GM21786 (cell line): ENCODE measurements at regions not wholly inside any gene's neighbourhood (a gene's known extent, or its start where the extent isn't known, plus 50 kb on each side); places are given as distances from the start of the nearest gene placed in this dataset.

Experiments used
- ATAC-seq: cut with Tn5 transposase; IDR thresholded peaks from one replicate; pipeline ENCODE4 v1.9.1; 2021; ENCODE audit not compliant: unreplicated experiment

DNA sequence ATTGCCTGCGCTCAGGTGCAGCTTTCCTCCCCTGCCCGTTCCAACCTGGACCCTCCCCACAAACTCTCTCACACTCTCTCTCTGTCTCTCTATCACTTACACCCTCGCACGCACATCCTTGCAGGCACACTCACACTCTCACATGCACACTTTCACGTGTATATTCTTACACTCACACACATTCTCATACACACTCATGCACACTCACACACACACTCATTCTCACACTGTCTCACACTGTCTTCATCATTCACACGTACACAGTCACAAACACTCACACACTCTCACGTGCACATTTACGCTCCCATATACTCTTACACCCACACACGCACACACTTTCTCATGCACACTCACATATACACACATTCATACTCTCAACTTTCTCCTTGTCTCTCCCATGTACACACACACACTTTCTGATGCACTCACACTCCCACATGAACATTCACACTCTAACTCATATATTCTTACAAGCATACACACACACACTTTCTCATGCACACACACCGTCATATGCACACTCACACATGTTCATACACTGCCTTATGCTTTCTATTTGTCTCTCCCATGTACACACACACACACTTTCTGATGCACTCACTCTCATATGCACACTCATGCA lies 229.3 kb downstream of the SNX18 start:
- ATAC-seq, result no peak

DNA sequence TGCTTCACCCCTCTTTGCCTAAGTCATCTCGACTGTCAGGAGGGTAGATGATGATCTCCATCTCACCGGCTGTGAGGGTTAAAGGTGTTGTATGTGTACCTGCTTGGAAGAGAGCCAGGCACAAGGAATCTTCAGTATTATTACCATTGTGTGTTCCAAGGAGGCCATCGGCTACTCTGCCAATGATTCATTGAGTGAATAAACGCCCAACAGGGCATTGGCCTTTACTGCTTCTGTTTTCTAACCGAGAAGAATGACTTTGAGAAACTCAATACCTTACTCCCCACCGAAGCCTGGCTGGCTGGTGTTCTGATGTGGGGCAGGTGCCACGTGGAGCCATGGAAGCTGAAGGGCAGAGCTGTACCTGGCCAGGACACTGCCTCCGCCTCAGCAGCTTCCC lies 228.8 kb downstream of the SNX18 start:
- ATAC-seq, result no peak

DNA sequence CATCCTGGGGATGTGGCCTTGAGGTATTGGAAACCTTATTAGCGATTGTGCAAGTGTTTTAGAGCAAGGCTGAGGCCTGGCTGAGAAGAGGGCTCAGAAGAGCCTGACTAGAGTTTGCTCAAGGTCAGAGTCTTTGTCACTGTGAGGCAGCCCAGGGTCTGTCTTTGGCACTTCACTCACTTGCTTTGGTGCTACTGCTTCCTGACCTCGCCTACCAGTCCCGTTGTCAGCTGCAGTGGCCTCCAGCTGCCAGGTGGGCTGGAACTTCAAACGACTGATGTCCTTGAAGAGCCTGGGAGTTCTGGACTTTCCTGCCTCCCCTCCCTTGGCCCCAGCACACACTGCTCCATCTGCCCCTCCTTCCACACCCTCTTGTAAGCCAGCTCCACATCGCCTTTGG lies 228.0 kb downstream of the SNX18 start:
- ATAC-seq, result no peak

DNA sequence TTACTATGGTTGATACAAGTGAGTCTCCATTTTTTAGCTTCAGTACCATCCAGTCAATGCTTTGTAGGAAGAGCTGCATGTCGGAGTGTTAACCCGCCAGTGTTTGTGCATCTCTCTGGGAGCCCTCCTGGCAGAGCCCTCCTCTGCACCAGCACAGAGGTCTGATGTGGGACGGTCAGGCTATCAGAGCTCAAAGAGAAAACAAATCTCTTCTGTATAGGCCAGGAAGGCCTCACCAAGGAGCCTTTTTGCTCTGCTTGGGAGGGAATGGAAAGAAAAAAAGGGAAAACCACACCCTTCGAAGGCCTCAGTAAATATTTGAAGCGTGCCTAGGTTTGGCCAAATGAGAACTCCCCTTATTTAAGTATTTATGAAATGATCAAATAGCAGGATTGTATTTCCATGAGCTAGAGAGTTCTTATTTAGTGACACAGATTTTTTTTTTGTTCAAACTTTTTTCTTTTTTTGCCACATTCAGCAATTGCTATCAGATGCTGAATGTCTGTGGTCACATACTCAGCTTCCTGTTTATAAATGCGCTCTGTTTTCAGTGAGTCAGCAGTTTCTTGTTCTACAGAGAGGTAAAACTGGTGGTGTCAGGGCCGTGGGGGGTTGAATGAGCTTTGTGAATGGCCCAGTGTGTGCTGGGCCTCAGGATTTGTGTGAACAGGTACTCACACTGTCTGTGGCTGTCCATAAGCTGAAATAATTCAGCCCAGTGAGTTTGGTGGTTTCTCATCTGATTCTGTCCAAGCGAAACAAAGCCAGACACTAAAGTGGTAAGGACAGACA lies 226.6 kb downstream of the SNX18 start:
- peak; percentile 75 for ATAC-seq

DNA sequence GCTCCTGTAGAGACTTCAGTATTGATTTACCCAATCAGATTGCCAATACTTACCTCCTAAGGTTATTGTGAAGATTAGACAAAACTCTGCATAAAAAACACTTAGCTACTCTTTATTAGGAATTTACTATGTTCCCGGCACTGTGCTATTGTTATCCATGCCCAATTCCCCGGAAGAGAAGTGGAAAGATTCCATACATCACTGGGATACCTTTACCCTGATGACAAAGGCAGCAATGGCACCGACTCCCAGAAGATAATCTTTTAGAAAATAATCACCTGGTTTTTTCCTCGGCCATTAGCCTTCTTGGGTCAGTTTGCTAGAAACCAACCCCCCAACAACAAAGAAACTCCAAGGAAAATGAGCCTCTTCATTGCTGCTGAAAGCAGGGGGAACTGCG lies 226.0 kb downstream of the SNX18 start:
- ATAC-seq, result no peak

DNA sequence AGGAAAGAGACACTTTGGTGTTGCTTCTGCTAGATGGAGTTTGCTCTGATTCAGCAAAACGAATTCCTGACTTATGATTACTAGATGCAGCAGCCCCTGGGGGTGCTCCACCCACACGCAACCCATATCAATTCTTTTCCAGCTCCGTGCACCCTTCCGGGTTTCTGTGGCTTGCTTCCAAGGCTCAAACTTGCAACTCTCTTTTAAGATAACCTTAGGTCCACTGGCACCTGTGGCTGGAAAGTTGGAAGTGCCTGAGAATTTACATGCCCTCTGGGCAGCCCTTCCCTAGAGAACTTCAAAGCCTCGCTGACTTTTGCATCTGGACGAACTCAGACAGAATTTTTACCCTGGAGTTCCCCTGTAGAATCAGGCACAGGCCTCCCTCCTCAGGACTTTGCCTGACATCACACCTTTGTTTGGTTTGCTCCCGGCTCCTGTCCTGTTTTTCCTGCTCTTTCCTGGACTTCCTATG lies 224.9 kb downstream of the SNX18 start:
- ATAC-seq, result no peak

DNA sequence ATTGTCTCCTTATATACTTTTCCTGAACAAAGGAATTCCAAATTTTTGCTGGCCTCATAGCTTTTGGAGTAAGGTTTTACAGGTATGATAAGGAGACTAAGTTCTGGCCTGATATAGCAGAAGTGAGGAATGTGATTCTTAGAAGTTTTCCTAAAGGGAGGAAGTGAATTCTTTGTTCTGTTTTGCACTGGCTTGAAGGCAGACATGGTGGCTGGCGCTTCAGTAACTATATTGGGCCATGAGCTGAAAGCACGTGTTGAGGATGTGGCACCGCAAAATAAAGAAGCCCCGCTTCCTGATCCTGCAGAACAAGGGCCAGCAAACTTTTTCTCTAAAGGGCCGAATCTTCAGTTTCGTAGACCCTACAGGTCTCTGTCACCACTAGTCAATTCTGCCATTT lies 224.2 kb downstream of the SNX18 start:
- no peak for ATAC-seq

DNA sequence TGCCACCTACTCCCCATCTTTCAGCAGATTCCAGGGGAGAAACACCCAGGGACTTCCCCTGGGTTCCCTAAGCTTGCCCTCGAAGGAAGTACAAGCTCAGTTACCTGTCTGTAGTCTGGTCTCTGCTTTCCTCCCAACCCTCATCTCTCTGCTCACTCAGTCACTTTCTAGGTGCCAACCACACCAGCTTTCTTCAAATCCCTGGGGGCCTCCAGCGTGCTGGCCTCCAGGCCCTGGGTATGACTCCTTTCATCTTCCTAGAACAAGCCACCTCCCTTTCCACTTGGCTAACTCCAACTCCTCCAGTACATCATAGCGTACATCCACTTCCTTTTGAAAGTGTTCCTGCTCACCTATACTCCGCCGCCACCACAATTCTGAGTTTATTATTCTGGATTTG lies 222.6 kb downstream of the SNX18 start:
- no peak for ATAC-seq

DNA sequence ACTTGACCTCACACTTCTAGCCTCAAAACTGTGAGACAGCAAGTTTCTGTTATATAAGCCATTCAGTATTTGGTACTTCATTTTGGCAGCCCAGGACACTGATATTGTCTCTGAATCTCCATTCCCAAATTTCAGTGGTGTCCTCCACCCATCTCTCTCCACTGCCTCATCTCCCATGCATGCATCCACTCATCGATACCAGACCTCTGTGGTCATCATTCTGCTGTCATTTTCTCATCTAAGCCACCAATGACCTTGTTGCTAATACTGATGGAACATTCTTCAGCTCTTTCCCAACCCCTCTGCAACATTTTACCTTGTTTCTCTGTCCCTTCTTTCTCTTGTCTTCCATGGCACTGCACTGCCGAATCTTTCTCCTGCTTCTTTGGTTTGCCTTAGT lies 221.8 kb downstream of the SNX18 start:
- no peak for ATAC-seq

DNA sequence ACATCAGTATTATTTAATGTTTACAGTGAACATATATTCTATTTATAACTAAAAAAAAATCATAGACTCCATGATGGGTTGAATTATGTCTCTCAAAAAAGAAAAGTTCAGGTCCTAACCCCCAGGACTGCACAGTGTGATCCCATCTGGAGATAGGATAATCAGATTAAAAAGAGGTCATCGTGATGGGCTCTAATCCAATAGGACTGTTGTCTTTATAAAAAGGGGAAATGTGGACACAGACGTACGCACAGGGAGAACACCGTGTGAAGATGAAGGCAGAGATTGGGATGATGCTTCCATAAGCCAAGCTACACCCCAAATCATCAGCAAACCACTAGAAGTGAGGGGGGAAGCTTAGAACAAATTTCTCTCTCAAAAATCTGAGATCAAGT lies 221.4 kb downstream of the SNX18 start:
- ATAC-seq, result no peak

DNA sequence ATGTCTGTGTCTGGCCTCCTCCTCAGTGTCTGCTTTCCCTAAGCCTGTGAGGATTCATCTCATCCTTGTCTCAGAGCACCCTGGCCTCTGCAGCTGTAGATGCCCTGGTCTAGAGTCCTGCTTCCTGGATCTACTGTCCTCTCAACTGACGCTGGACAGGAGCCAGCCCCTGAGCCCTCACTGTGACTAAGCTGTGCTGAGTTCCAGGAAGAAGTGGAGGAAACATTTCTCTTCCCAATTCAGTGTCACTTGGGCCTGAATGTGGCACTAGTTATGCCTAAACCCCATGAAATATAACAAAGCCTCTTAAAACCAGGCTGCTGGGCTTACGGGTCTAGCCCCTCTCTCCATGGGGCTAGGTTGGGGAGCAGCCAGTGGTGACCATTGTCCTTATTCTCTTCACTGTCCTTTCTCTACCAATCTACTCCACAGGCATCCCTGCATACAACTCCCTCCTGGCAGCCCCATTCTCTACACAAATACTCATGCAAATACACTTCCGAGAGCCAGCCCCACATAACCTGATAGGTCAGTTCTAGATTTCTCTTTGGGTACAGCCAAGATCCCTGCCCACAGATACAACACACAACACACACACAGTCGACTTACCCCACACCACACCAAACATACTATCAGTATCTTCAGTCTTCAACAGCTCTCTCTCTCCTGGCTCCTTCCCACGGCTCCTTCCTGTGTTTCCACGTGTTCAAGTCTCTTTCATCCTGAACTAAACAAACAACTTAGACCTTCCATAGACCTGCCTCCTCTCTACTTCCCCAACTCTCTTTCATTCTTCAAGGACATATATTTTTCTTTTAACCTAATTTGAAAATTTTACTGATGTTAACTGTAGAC lies 220.8 kb downstream of the SNX18 start:
- ATAC-seq, result no peak

DNA sequence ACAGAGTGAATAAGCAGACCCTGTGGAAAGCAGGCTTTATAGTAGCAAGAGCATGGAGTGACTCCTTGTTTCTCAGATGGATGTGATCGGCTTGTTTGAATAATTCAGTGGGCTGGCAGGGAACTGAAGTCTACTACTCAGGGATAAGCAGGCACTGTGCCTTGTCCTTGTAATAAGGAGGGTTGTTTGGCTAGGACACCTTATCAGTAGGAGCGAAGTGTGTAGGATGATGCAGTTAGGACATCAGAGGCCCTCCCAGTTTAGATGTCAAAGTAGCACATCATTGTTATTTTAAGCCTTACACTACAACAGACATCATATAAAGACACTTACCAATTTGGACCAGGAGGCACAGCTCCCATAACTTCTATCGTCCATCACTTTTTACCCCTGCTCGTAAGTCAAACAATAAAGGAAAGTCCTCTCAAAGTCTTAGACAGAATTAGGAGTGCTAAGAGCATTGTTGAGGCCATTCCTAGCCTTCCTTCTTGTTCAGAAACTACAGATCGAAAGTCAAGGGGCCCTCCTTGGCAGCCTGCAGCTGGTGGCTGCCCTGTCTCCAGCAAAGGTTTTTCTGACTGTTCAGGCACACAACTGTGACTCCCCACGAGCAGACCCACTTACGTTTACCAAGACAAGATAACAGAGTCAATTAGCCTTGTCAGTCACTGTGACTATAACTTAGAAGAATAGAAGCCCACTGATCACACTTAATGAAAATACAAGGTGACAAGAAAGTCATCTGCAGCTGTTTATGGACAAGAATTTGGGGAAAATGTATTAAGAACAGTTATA lies 218.6 kb downstream of the SNX18 start:
- no peak for ATAC-seq

DNA sequence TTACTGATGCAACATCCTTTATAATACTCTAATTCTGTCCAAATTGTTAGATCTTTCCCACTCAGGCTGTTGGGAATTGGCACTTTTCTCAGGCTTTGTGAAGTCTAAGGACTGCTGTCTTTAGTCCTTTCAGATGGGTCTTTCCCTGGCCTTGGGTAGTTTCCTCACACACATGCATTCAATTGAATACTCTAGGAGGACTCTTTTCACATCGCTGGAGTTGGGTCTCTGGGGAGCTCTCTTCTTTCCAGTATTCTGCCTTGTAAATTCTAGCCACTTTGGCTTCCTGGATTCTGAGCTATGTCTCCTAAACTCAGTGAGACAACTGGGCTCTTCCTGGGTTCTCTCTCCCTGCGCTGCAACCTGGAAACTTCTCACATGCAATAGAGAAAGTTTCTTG lies 215.5 kb downstream of the SNX18 start:
- ATAC-seq, result no peak

DNA sequence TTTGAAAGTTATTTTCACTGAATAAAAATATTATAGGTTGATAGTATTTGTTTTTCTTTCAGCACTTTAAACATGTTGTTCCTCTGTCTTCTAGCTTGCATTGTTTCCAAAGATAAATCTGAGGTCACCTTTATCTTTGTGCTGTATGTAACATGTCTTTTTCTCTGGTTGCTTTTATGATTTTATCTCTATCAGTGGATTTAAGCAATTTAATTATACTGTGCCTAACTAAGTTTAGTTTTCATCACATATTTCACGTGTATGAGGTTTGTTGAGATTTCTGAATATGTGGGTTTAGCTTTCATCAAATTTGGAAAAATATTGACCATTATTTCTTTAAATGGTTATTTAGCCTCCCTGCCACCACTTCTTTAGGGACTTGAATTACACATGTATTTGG lies 214.5 kb downstream of the SNX18 start:
- ATAC-seq, result no peak

DNA sequence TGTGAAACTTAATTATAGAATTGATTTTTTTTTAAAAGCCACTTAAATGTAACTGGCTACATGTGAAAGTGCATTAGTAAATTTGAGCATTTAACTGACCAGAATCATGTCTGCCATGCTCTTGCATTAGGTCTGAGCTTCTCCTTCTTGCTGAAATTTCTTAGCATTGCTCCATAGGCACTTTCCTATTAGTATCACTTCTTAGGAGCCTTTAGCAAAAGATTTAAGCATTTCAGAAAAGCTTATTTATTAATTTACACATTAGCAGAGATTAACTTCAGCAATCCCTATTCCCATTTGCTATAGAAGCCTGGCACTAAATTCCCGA lies 211.0 kb downstream of the SNX18 start:
- no peak for ATAC-seq

DNA sequence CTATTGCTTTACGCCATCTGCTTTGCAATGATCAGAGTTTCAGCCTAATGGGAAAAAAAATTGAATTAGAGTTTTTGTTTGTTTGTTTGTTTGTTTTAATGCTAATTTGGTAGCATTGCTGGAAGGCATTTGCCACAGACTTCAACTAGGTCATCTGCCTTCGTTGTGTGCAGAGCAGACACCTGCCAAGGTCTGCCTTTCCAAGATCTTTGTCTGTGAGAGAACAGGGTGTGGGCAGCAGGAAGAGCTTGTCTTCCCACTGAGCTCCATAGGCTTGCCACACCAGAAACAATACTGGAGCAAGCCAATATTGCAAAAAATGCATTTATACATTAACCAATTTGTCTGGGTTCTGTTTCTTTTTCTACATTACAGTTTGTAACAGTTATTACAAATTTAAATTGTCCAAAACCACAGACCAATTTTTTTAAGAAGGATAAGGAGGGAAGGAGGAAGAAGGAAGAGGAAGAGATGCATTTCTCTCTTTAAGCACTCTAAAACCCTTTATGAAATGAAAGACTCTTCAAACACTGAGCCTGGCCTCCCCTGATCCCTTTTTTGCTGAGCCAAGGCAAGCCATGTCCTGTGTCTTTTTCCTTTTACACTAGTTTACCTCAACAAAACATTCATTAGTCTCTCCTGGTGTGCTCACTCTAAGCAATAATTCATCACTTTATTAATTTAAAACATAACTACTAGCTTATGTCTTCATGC lies 210.5 kb downstream of the SNX18 start:
- no peak for ATAC-seq

DNA sequence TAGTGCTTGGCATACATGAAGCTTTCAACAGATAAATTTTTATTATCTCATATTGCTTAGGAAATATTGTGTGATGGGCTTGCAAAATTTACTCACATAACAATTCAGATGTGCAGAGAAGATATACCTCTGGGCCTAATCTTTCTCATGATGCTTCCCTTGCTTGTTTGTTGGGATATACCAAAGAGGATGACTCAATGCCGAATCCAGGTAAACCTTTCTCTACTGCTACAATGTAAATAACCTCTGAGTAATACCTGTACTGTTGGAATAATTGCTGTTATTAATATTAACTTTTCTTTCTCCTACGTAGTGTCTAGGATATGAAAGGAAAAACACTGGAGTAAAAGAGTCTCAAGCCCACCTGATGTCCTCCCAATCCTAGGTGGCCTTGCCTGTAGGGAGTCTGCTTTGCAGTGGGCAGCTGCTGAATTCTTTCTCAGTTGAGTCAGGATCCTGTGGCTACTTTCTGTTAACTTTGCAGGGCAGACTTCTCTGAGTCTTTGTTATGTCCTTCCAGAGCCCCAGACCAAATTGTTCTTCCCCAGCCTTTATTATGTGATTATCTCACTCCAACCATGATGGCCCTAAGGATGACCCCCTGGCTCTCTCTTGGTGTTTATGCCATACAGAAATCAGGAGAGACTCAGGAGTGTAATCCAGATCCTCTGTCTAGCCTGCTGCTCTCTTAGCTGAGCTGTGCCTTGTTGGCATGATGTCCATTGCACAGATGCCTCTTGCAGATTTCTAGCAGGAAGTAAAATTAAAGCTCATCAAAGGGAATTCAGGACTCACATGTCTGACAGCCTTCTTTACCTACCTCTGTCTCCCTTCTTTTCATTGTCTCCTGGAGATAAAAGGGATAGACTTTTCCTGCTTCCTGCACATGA lies 208.1 kb downstream of the SNX18 start:
- no peak for ATAC-seq

DNA sequence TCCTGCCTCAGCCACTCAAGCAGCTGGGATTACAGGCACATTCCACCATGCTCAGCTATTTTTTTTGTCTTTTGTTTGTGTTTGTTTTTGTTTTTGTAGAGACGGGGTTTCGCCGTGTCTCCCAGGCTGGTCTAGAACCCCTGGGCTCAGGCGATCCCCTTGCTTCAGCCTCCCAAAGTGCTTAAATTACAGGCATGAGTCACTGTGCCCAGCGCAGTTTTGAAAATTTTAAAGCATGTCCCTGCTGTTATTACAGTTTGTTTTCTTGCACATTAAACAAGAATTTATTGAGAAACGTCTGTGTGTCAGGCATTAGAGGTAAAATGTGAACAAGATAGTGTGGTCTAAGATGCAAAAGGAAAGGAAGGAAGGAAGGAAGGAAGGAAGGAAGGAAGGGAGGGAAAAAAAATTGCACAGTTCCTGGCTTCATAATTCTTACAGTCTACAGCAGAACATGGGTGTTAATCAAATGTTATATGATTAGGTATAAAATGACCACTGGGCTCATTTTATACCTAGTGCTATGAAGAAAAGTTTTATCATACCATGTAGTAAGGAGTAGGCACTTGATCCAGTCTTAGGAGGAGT lies 205.4 kb downstream of the SNX18 start:
- no peak for ATAC-seq

DNA sequence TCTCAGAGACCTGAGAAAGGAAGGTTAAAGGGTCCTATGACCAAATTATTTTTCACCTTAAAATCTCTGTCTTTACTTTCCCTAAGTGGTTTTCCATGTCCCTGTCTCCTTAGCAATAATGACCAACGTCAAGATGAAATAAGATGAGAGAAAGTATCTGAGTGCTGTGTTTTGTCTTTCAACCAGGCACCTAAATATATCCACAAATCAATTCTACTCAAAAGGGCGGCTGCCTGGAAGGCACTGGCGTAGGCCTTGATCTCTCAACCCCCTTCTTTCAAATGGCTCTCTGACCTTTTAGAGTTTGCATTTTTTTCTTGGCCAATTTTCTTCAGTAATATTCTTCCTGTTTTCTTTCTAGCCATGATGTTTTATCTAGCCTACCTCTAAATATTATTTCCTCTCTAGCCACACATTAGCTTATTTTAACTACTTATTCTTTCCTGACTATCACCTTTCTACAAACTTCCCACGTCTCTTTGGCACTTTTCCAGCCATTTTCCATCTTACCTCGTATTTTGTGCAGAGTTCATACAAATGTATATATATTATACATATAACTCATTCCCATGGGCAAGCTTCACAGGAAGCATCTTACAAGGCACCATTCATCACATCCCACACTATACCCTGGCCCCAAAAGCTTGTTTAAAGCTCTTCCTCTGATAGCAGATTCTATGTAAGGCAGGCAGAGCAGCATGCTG lies 204.5 kb downstream of the SNX18 start:
- ATAC-seq, result no peak
